H9 (cell line): ENCODE measurements at regions not wholly inside any gene's neighbourhood (a gene's known extent, or its start where the extent isn't known, plus 50 kb on each side); places are given as distances from the start of the nearest gene placed in this dataset.

ENCODE experiments used
- DNase-seq: peaks from one replicate; pipeline ENCODE4 v3.0.0-alpha.2; 2017
- H2AFZ ChIP-seq: one replicate; pipeline ENCODE4 v1.6.1; 2013; ENCODE audit warnings: mild to moderate bottlenecking, low read length, control low read depth, moderate library complexity
- H2AK5ac ChIP-seq: 2 replicates; pipeline ENCODE4 v1.6.1; 2013; ENCODE audit warnings: low read length, control low read depth, mixed read lengths; ENCODE audit not compliant: insufficient read length
- H2BK120ac ChIP-seq: one replicate; pipeline ENCODE4 v1.6.1; 2013; ENCODE audit warnings: low read depth, mild to moderate bottlenecking, low read length, control low read depth, inconsistent platforms; ENCODE audit not compliant: poor library complexity, severe bottlenecking
- H2BK12ac ChIP-seq: 2 replicates; pipeline ENCODE4 v1.6.1; 2013; ENCODE audit warnings: low read length, control low read depth, mixed read lengths, low read depth; ENCODE audit not compliant: insufficient read length
- H2BK15ac ChIP-seq: 2 replicates; pipeline ENCODE4 v1.6.1; 2013; ENCODE audit warnings: low read depth, low read length, control low read depth
- H2BK20ac ChIP-seq: one replicate; pipeline ENCODE4 v1.6.1; 2013; ENCODE audit warnings: low read depth, mild to moderate bottlenecking, low read length, control low read depth, inconsistent platforms; ENCODE audit not compliant: poor library complexity, severe bottlenecking
- H2BK5ac ChIP-seq: 2 replicates; pipeline ENCODE4 v1.6.1; 2013; ENCODE audit warnings: low read length, control low read depth, mixed read lengths; ENCODE audit not compliant: insufficient read length
- H3K14ac ChIP-seq: 2 replicates; pipeline ENCODE4 v1.6.1; 2013; ENCODE audit warnings: low read length, control low read depth; ENCODE audit not compliant: insufficient read depth
- H3K18ac ChIP-seq: 2 replicates; pipeline ENCODE4 v1.6.1; 2013; ENCODE audit warnings: low read depth, mild to moderate bottlenecking, mixed read lengths, low read length, control low read depth; ENCODE audit not compliant: insufficient read length
- H3K23ac ChIP-seq: 2 replicates; pipeline ENCODE4 v1.6.1; 2013; ENCODE audit warnings: low read length, control low read depth, mixed read lengths, low read depth; ENCODE audit not compliant: insufficient read length
- H3K23me2 ChIP-seq: 2 replicates; pipeline ENCODE4 v1.6.1; 2013; ENCODE audit warnings: low read depth, mild to moderate bottlenecking, mixed read lengths, low read length, control low read depth; ENCODE audit not compliant: insufficient read length, poor library complexity, severe bottlenecking
- H3K27ac ChIP-seq: 2 replicates; pipeline ENCODE4 v1.5.1; 2013; ENCODE audit warnings: low read length, control low read depth, mixed read lengths, low read depth; ENCODE audit not compliant: insufficient read length
- H3K27me3 ChIP-seq: 2 replicates; pipeline ENCODE4 v1.6.1; 2013; ENCODE audit warnings: low read length, control low read depth, inconsistent platforms; ENCODE audit not compliant: insufficient read depth
- H3K4ac ChIP-seq: 2 replicates; pipeline ENCODE4 v1.6.1; 2013; ENCODE audit warnings: low read depth, mild to moderate bottlenecking, control low read depth, inconsistent platforms, low read length, moderate library complexity
- H3K4me1 ChIP-seq: 2 replicates; pipeline ENCODE4 v1.6.1; 2013; ENCODE audit warnings: low read length, control low read depth, inconsistent platforms; ENCODE audit not compliant: insufficient read depth
- H3K4me2 ChIP-seq: 2 replicates; pipeline ENCODE4 v1.6.1; 2013; ENCODE audit warnings: low read length, control low read depth, mixed read lengths; ENCODE audit not compliant: insufficient read length, insufficient read depth
- H3K56ac ChIP-seq: 2 replicates; pipeline ENCODE4 v1.6.1; 2013; ENCODE audit warnings: low read depth, mild to moderate bottlenecking, mixed read lengths, low read length, control low read depth; ENCODE audit not compliant: insufficient read length
- H3K79me1 ChIP-seq: 2 replicates; pipeline ENCODE4 v1.6.1; 2013; ENCODE audit warnings: low read depth, mild to moderate bottlenecking, moderate library complexity, low read length, control low read depth, inconsistent platforms; ENCODE audit not compliant: insufficient read depth, poor library complexity, severe bottlenecking
- H3K79me2 ChIP-seq: 2 replicates; pipeline ENCODE4 v1.6.1; 2013; ENCODE audit warnings: low read length, control low read depth, inconsistent platforms; ENCODE audit not compliant: insufficient read depth
- H3K9ac ChIP-seq: 2 replicates; pipeline ENCODE4 v1.6.1; 2013; ENCODE audit warnings: low read length, control low read depth, mixed read lengths; ENCODE audit not compliant: insufficient read length; ENCODE audit errors: extremely low read depth
- H3K9me3 ChIP-seq: one replicate; pipeline ENCODE4 v1.6.1; 2013; ENCODE audit warnings: low read depth, low read length, inconsistent platforms; ENCODE audit not compliant: control insufficient read depth
- H3T11ph ChIP-seq: one replicate; pipeline ENCODE4 v1.6.1; 2013; ENCODE audit warnings: mild to moderate bottlenecking, low read length, control low read depth, inconsistent platforms
- H4K20me1 ChIP-seq: one replicate; pipeline ENCODE4 v1.6.1; 2013; ENCODE audit not compliant: control insufficient read depth, insufficient read length, insufficient read depth
- H4K5ac ChIP-seq: 2 replicates; pipeline ENCODE4 v1.6.1; 2013; ENCODE audit warnings: low read depth, mild to moderate bottlenecking, mixed read lengths, low read length, control low read depth; ENCODE audit not compliant: insufficient read length
- H4K8ac ChIP-seq: replicated peaks from 2 replicates; pipeline ENCODE4 v1.6.1; 2013; ENCODE audit warnings: low read length, control low read depth, mixed read lengths, low read depth; ENCODE audit not compliant: insufficient read length
- H4K91ac ChIP-seq: 2 replicates; pipeline ENCODE4 v1.6.1; 2013; ENCODE audit warnings: low read depth, mild to moderate bottlenecking, moderate library complexity, mixed read lengths, low read length, control low read depth; ENCODE audit not compliant: insufficient read length
- H3K27ac Mint-ChIP-seq, 3 experiments: 2 replicates in 2 of 3; 3 replicates in 1 of 3; pipeline ENCODE4 v1.8.0; 2020 to 2021; ENCODE audit warnings: mixed read lengths in 3 of 3, mild to moderate bottlenecking in 1 of 3, moderate library complexity in 1 of 3
- H3K27me3 Mint-ChIP-seq: 2 replicates; pipeline ENCODE4 v1.8.0; 2021; ENCODE audit warnings: low read depth, mild to moderate bottlenecking, moderate library complexity, mixed read lengths
- H3K36me3 Mint-ChIP-seq, 3 experiments: 2 replicates in 2 of 3; 3 replicates in 1 of 3; pipeline ENCODE4 v1.8.0; 2020 to 2021; ENCODE audit warnings: low read depth in 3 of 3, mixed read lengths in 3 of 3; ENCODE audit not compliant: insufficient read depth in 1 of 3
- H3K4me1 Mint-ChIP-seq, 2 experiments: 2 replicates each; pipeline ENCODE4 v1.8.0; 2020; ENCODE audit warnings: mixed read lengths in 2 of 2
- H3K4me3 Mint-ChIP-seq, 2 experiments: 2 replicates in 1 of 2; 3 replicates in 1 of 2; pipeline ENCODE4 v1.8.0; 2020 to 2021; ENCODE audit warnings: mild to moderate bottlenecking in 2 of 2, mixed read lengths in 2 of 2, moderate library complexity in 1 of 2
- H3K9me3 Mint-ChIP-seq, 2 experiments: 2 replicates in 1 of 2; 3 replicates in 1 of 2; pipeline ENCODE4 v1.8.0; 2020; ENCODE audit warnings: mild to moderate bottlenecking in 2 of 2, mixed read lengths in 2 of 2, moderate library complexity in 1 of 2
- WGBS: extraction: QIAGEN DNeasy Blood & Tissue Kit; methylation state at CpG from one replicate; pipeline ENCODE4 v1.1.7; 2013; ENCODE audit warnings: missing lambda C conversion rate, low lambda C conversion rate, mixed read lengths; ENCODE audit not compliant: insufficient read length; ENCODE audit errors: extremely low coverage; 5-methylcytosine and 5-hydroxymethylcytosine counted together
- TF ChIP-seq, protein P1 (sequence below): fragments of 200-600 bp; sonication (generic); conservative IDR thresholded peaks from 3 replicates; pipeline ENCODE4 v1.8.0; 2021; ENCODE audit warnings: antibody characterized with exemption, mild to moderate bottlenecking

- no peak overlapping the region for H2BK15ac ChIP-seq
Observed at GRCh38 chr4:188228279-188228678, 89.0 kb downstream of the TRIML1 start.

More at GRCh38 chr4:188228279-188228678, 89.0 kb downstream of the TRIML1 start:
- peaks cover 0 to 6% of the 10 kb centered on the region in 2 experiments; a peak in 2 of 4 replicates for H3K4me1 Mint-ChIP-seq
- Histone ChIP-seq H3K9me3 (no peaks in the 10 kb centered on the region), H3K23ac (no peak overlapping the region), H3K18ac (no peak overlapping the region), H3T11ph (no peak overlapping the region), H2BK12ac (no peak overlapping the region), H4K8ac (no peak overlapping the region), H4K5ac (no peak overlapping the region), H3K79me1 (no peaks in the 10 kb centered on the region), H3K4me2 (no peak overlapping the region), H2AK5ac (no peak overlapping the region), H2BK120ac (no peak overlapping the region), H3K56ac (no peak overlapping the region), H4K20me1 (no peaks in the 10 kb centered on the region), H3K4ac (no peak overlapping the region), H3K27me3 (no peaks in the 10 kb centered on the region), H3K9ac (no peak overlapping the region), H2BK20ac (no peak overlapping the region), H3K4me1 (no peaks in the 10 kb centered on the region), H3K23me2 (no peaks in the 10 kb centered on the region), H2AFZ (no peak overlapping the region), H4K91ac (no peak overlapping the region), H3K27ac (no peak overlapping the region), H3K79me2 (no peaks in the 10 kb centered on the region), H2BK5ac (no peak overlapping the region), H3K14ac (no peak overlapping the region)
- H3K27ac Mint-ChIP-seq = no peak overlapping the region
- no peaks in the 10 kb centered on the region for H3K9me3 Mint-ChIP-seq
- H3K27me3 Mint-ChIP-seq = no peaks in the 10 kb centered on the region
- no CpG with 5 or more reads among the region's 1 CpG for WGBS
- no peak for DNase-seq
- TF ChIP-seq, protein P1, sequence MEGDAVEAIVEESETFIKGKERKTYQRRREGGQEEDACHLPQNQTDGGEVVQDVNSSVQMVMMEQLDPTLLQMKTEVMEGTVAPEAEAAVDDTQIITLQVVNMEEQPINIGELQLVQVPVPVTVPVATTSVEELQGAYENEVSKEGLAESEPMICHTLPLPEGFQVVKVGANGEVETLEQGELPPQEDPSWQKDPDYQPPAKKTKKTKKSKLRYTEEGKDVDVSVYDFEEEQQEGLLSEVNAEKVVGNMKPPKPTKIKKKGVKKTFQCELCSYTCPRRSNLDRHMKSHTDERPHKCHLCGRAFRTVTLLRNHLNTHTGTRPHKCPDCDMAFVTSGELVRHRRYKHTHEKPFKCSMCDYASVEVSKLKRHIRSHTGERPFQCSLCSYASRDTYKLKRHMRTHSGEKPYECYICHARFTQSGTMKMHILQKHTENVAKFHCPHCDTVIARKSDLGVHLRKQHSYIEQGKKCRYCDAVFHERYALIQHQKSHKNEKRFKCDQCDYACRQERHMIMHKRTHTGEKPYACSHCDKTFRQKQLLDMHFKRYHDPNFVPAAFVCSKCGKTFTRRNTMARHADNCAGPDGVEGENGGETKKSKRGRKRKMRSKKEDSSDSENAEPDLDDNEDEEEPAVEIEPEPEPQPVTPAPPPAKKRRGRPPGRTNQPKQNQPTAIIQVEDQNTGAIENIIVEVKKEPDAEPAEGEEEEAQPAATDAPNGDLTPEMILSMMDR = no peak
- no peak overlapping the region for H3K4me3 Mint-ChIP-seq
- H3K36me3 Mint-ChIP-seq = peaks cover 0 to 4% (median 2%) of the 10 kb centered on the region in 3 experiments; a peak in 2 of 7 replicates
